H1 (cell line): ENCODE measurements at regions not wholly inside any gene's neighbourhood (a gene's known extent, or its start where the extent isn't known, plus 50 kb on each side); places are given as distances from the start of the nearest gene placed in this dataset.

Source experiments
- ASH2L ChIP-seq: fragments of 200-600, 300-600 bp; sonication (generic); IDR thresholded peaks from one replicate; pipeline ENCODE4 v1.7.1; 2017; ENCODE audit warnings: low read length
- BACH1 ChIP-seq: IDR thresholded peaks from 2 replicates; pipeline ENCODE4 v1.6.1; 2012; ENCODE audit warnings: low read length, improper control_type of control experiment
- CEBPB ChIP-seq: IDR thresholded peaks from 2 replicates; pipeline ENCODE4 v1.6.1; 2012; ENCODE audit warnings: low read depth, low read length
- CHD7 ChIP-seq: fragments of 300-600 bp; sonication (generic); IDR thresholded peaks from 2 replicates; pipeline ENCODE4 v1.7.1; 2012; ENCODE audit warnings: low read length, moderate library complexity, mild to moderate bottlenecking, inconsistent platforms; ENCODE audit not compliant: insufficient replicate concordance
- EZH2 ChIP-seq: fragments of 200-600 bp; sonication (generic); IDR thresholded peaks from 2 replicates; pipeline ENCODE4 v1.7.1; 2012; ENCODE audit warnings: low read depth, mild to moderate bottlenecking, moderate library complexity, low read length, inconsistent platforms; ENCODE audit not compliant: severe bottlenecking
- GABPA ChIP-seq: IDR thresholded peaks from 2 replicates; pipeline ENCODE4 v1.6.1; 2011; ENCODE audit warnings: mild to moderate bottlenecking, low read length, moderate library complexity, borderline replicate concordance; ENCODE audit not compliant: insufficient read depth
- KDM5A ChIP-seq: fragments of 200-600 bp; IDR thresholded peaks from 2 replicates; pipeline ENCODE4 v1.7.1; 2012; ENCODE audit warnings: mild to moderate bottlenecking, low read length, inconsistent platforms, mixed read lengths
- NANOG ChIP-seq: IDR thresholded peaks from 2 replicates; pipeline ENCODE4 v1.6.1; 2011; ENCODE audit warnings: low read length, low read depth, mild to moderate bottlenecking, inconsistent platforms; ENCODE audit not compliant: insufficient read depth, poor library complexity, severe bottlenecking
- RFX5 ChIP-seq: IDR thresholded peaks from 2 replicates; pipeline ENCODE4 v1.6.1; 2011; ENCODE audit warnings: low read depth, low read length, improper control_type of control experiment, borderline replicate concordance
- SP4 ChIP-seq: IDR thresholded peaks from 2 replicates; pipeline ENCODE4 v1.6.1; 2012; ENCODE audit warnings: low read length, inconsistent platforms
- TAF1 ChIP-seq: IDR thresholded peaks from 2 replicates; pipeline ENCODE4 v1.6.1; 2011; ENCODE audit warnings: mild to moderate bottlenecking, low read depth, low read length
- TAF7 ChIP-seq: optimal IDR thresholded peaks from 2 replicates; pipeline ENCODE3; 2011; ENCODE audit warnings: low read depth, mild to moderate bottlenecking, inconsistent platforms, low read length, moderate library complexity, borderline replicate concordance
- TEAD4 ChIP-seq: IDR thresholded peaks from 2 replicates; pipeline ENCODE4 v1.6.1; 2012; ENCODE audit warnings: low read depth, low read length, inconsistent platforms, mixed read lengths
- YY1 ChIP-seq: IDR thresholded peaks from 2 replicates; pipeline ENCODE4 v1.6.1; 2011; ENCODE audit warnings: low read depth, mild to moderate bottlenecking, low read length

- TF ChIP-seq CHD7 (no peak), TAF1 (no peak), TAF7 (no peak), GABPA (no peak), CEBPB (no peak), KDM5A (no peak), ASH2L (no peak), SP4 (no peak), BACH1 (no peak), RFX5 (no peak), YY1 (no peak), TEAD4 (no peak), EZH2 (no peak), NANOG (no peak)
- TF ChIP-seq, all 59 proteins: peak for 0
Measured at GRCh38 chr15:34659056-34659455, 75.6 kb upstream of the GOLGA8B start (continued).
